Sigmoid colon (tissue), 4 donors: ENCODE measurements at regions not wholly inside any gene's neighbourhood (a gene's known extent, or its start where the extent isn't known, plus 50 kb on each side); places are given as distances from the start of the nearest gene placed in this dataset.

Experiments used
- EP300 ChIP-seq, 4 donors: sonication (generic); formaldehyde crosslinking; IDR thresholded peaks; one replicate each; pipeline ENCODE4 v1.6.1; 2017; ENCODE audit warnings: antibody characterized with exemption in 4 of 4
- POLR2A ChIP-seq, 2 donors: fragments of 450-650 bp; IDR thresholded peaks; one replicate each; pipeline ENCODE4 v1.6.1; 2016; ENCODE audit warnings: antibody characterized with exemption in 2 of 2, mild to moderate bottlenecking in 2 of 2, moderate library complexity in 2 of 2

- no peak for TF ChIP-seq EP300 (IDR thresholded peaks at IDR 0.05)
- no peak for TF ChIP-seq POLR2A (IDR thresholded peaks at IDR 0.05)
These were observed 1124.9 kb downstream of the STIM2 start for GRCh38 chr4:27985522-27985921.
